IMR-90 (cell line): ENCODE measurements at regions not wholly inside any gene's neighbourhood (a gene's known extent, or its start where the extent isn't known, plus 50 kb on each side); places are given as distances from the start of the nearest gene placed in this dataset.

ENCODE experiments used
- ATAC-seq: fragments of 200-7000 bp; cut with Tn5 transposase; 2 replicates; pipeline ENCODE4 v1.9.1; 2020; ENCODE audit warnings: low read depth, mild to moderate bottlenecking, moderate library complexity
- BruUV-seq: library from RNA; stranded (reverse); fragments of 400-500 nt; replicated peaks from 2 replicates; lab custom pipeline; 2021; lab: Mats Ljungman, UMichigan
- CTCF ChIA-PET: fragments of 300-600 bp; formaldehyde crosslinking; extraction: SDS; loops from one replicate; lab custom pipeline; 2021; ENCODE audit warnings: antibody characterized with exemption; lab: Yijun Ruan, JAX
- POLR2A ChIA-PET: fragments of 300-600 bp; sonication (Branson Sonifier 250); formaldehyde crosslinking; loops from one replicate; lab custom pipeline; 2022; ENCODE audit warnings: antibody characterized with exemption; ENCODE audit not compliant: unreplicated experiment; lab: Charles Lee
- DNase-seq: peaks from one replicate; pipeline ENCODE4 v3.0.0; 2013
- H2AFZ ChIP-seq: replicated peaks from 2 replicates; pipeline ENCODE3; 2013; ENCODE audit warnings: low read length, mild to moderate bottlenecking; ENCODE audit not compliant: poor library complexity
- H2AK5ac ChIP-seq: 2 replicates; pipeline ENCODE4 v1.6.1; 2013; ENCODE audit warnings: low read depth, low read length, inconsistent platforms
- H2AK9ac ChIP-seq: replicated peaks from 2 replicates; pipeline ENCODE3; 2013; ENCODE audit warnings: mild to moderate bottlenecking, low read depth, low read length, moderate library complexity; ENCODE audit not compliant: poor library complexity
- H2BK120ac ChIP-seq: 2 replicates; pipeline ENCODE4 v1.6.1; 2013; ENCODE audit warnings: low read depth, low read length, inconsistent platforms
- H2BK15ac ChIP-seq: 3 replicates; pipeline ENCODE4 v1.6.1; 2013; ENCODE audit warnings: low read depth, low read length, inconsistent platforms
- H2BK20ac ChIP-seq: 2 replicates; pipeline ENCODE4 v1.6.1; 2013; ENCODE audit warnings: low read depth, mild to moderate bottlenecking, inconsistent platforms, low read length, moderate library complexity
- H2BK5ac ChIP-seq: 2 replicates; pipeline ENCODE4 v1.6.1; 2013; ENCODE audit warnings: mild to moderate bottlenecking, low read depth, low read length, inconsistent platforms; ENCODE audit not compliant: poor library complexity, severe bottlenecking
- H3K14ac ChIP-seq: replicated peaks from 2 replicates; pipeline ENCODE4 v1.6.1; 2013; ENCODE audit warnings: low read depth, low read length, inconsistent platforms
- H3K18ac ChIP-seq: 2 replicates; pipeline ENCODE4 v1.6.1; 2013; ENCODE audit warnings: low read depth, low read length, control low read depth
- H3K23ac ChIP-seq: 2 replicates; pipeline ENCODE4 v1.6.1; 2013; ENCODE audit warnings: low read depth, low read length, inconsistent platforms
- H3K27ac ChIP-seq: 2 replicates; pipeline ENCODE4 v1.5.1; 2013; ENCODE audit warnings: mild to moderate bottlenecking, control low read depth, low read length; ENCODE audit not compliant: insufficient read depth
- H3K27me3 ChIP-seq: 2 replicates; pipeline ENCODE4 v1.6.1; 2013; ENCODE audit warnings: low read length; ENCODE audit not compliant: control insufficient read depth, insufficient read depth
- H3K36me3 ChIP-seq: 2 replicates; pipeline ENCODE4 v1.6.1; 2013; ENCODE audit warnings: low read length, mixed read lengths; ENCODE audit not compliant: control insufficient read depth, insufficient read depth
- H3K4ac ChIP-seq: 2 replicates; pipeline ENCODE4 v1.6.1; 2013; ENCODE audit warnings: low read depth, low read length, inconsistent platforms
- H3K4me1 ChIP-seq: 2 replicates; pipeline ENCODE4 v1.6.1; 2013; ENCODE audit warnings: low read length, mixed read lengths; ENCODE audit not compliant: control insufficient read depth, insufficient read depth
- H3K4me2 ChIP-seq: 2 replicates; pipeline ENCODE4 v1.6.1; 2013; ENCODE audit warnings: low read depth, mild to moderate bottlenecking, control low read depth, low read length, moderate library complexity
- H3K4me3 ChIP-seq: 2 replicates; pipeline ENCODE4 v1.5.1; 2013; ENCODE audit warnings: low read depth, mild to moderate bottlenecking, control low read depth, low read length, moderate library complexity; ENCODE audit not compliant: insufficient read depth
- H3K56ac ChIP-seq: 2 replicates; pipeline ENCODE4 v1.6.1; 2013; ENCODE audit warnings: low read length, inconsistent platforms; ENCODE audit not compliant: insufficient read depth; ENCODE audit errors: extremely low read depth
- H3K79me1 ChIP-seq, 2 experiments: 2 replicates each; pipeline ENCODE4 v1.6.1; 2013; ENCODE audit warnings: low read length in 2 of 2, inconsistent platforms in 1 of 2, low read depth in 1 of 2
- H3K9ac ChIP-seq: 2 replicates; pipeline ENCODE4 v1.6.1; 2013; ENCODE audit warnings: low read depth, low read length, control low read depth
- H3K9me1 ChIP-seq: 2 replicates; pipeline ENCODE4 v1.6.1; 2013; ENCODE audit warnings: low read length, inconsistent platforms; ENCODE audit not compliant: insufficient read depth
- H3K9me3 ChIP-seq: 2 replicates; pipeline ENCODE4 v1.6.1; 2013; ENCODE audit warnings: low read length; ENCODE audit not compliant: control insufficient read depth, insufficient read depth
- H4K20me1 ChIP-seq: 2 replicates; pipeline ENCODE4 v1.6.1; 2013; ENCODE audit warnings: low read length, inconsistent platforms; ENCODE audit not compliant: insufficient read depth
- H4K5ac ChIP-seq: 2 replicates; pipeline ENCODE4 v1.6.1; 2013; ENCODE audit warnings: mild to moderate bottlenecking, low read depth, low read length, control low read depth
- H4K8ac ChIP-seq, 2 experiments: 2 replicates each; pipeline ENCODE4 v1.6.1; 2013; ENCODE audit warnings: low read depth in 2 of 2, low read length in 2 of 2, control low read depth in 1 of 2, inconsistent platforms in 1 of 2
- H4K91ac ChIP-seq: 2 replicates; pipeline ENCODE4 v1.6.1; 2013; ENCODE audit warnings: low read depth, low read length, inconsistent platforms; ENCODE audit not compliant: insufficient read depth
- BHLHE40 ChIP-seq: fragments of 150-350 bp; IDR thresholded peaks from 2 replicates; pipeline ENCODE4 v1.6.1; 2016; ENCODE audit warnings: mild to moderate bottlenecking, low read depth, low read length
- CEBPB ChIP-seq: IDR thresholded peaks from 2 replicates; pipeline ENCODE4 v1.6.1; 2012; ENCODE audit warnings: low read depth, low read length, improper control_type of control experiment
- CHD1 ChIP-seq: IDR thresholded peaks from 2 replicates; pipeline ENCODE4 v1.6.1; 2012; ENCODE audit warnings: low read depth, low read length, improper control_type of control experiment
- FOS ChIP-seq: fragments of 150-350 bp; IDR thresholded peaks from 2 replicates; pipeline ENCODE4 v1.6.1; 2016; ENCODE audit warnings: low read depth, low read length
- MAFK ChIP-seq: IDR thresholded peaks from 2 replicates; pipeline ENCODE4 v1.6.1; 2012; ENCODE audit warnings: low read depth, low read length, improper control_type of control experiment
- MAZ ChIP-seq: IDR thresholded peaks from 2 replicates; pipeline ENCODE4 v1.6.1; 2012; ENCODE audit warnings: low read depth, mild to moderate bottlenecking, low read length, improper control_type of control experiment, moderate library complexity, borderline replicate concordance
- MXI1 ChIP-seq: IDR thresholded peaks from 2 replicates; pipeline ENCODE4 v1.6.1; 2012; ENCODE audit warnings: low read depth, mild to moderate bottlenecking, low read length, moderate library complexity, borderline replicate concordance
- NFE2L2 ChIP-seq: fragments of 150-350 bp; IDR thresholded peaks from 2 replicates; pipeline ENCODE4 v1.6.1; 2016; ENCODE audit warnings: low read depth, mild to moderate bottlenecking, low read length
- POLR2A ChIP-seq: IDR thresholded peaks from 2 replicates; pipeline ENCODE4 v1.6.1; 2012; ENCODE audit warnings: mild to moderate bottlenecking, low read depth, low read length
- RAD21 ChIP-seq: IDR thresholded peaks from 2 replicates; pipeline ENCODE4 v1.6.1; 2012; ENCODE audit warnings: low read length, improper control_type of control experiment
- RCOR1 ChIP-seq: IDR thresholded peaks from 2 replicates; pipeline ENCODE4 v1.6.1; 2012; ENCODE audit warnings: mild to moderate bottlenecking, low read length, improper control_type of control experiment; ENCODE audit not compliant: insufficient replicate concordance
- RFX5 ChIP-seq: IDR thresholded peaks from 2 replicates; pipeline ENCODE4 v1.8.0; 2012; ENCODE audit warnings: low read depth, mild to moderate bottlenecking, low read length, moderate library complexity
- SMC3 ChIP-seq: fragments of 150-350 bp; IDR thresholded peaks from 2 replicates; pipeline ENCODE4 v1.6.1; 2016; ENCODE audit warnings: low read depth, mild to moderate bottlenecking, antibody characterized with exemption, low read length, moderate library complexity
- WGBS, 2 experiments: methylation state at CpG; one replicate each; pipeline versions ENCODE4 v1.1.5 to v1.1.7; 2013; ENCODE audit warnings: missing lambda C conversion rate in 2 of 2; ENCODE audit not compliant: insufficient read length in 1 of 2; ENCODE audit errors: extremely low coverage in 2 of 2; 5-methylcytosine and 5-hydroxymethylcytosine counted together
- dilution Hi-C: fragments of 300-500 bp; cut with HindIII; formaldehyde crosslinking; loops from one replicate; pipeline ENCODE4 v1.14.3; 2018; ENCODE audit warnings: low sequenced_read_pairs; ENCODE audit not compliant: unreplicated experiment
- in situ Hi-C: fragments of 300-500 bp; cut with MboI; formaldehyde crosslinking; loops from 3 replicates; pipeline ENCODE4 v1.14.3; 2019; ENCODE audit warnings: low sequenced_read_pairs, inconsistent platforms, mixed read lengths
- intact Hi-C: fragments of 100-400 bp; cut with micrococcal nuclease; formaldehyde crosslinking; loops from 2 replicates; pipeline ENCODE4 v1.10.0; 2022
- TF ChIP-seq, protein P1 (sequence below): conservative IDR thresholded peaks from 2 replicates; pipeline ENCODE4 v1.5.1; 2012; ENCODE audit warnings: mild to moderate bottlenecking, low read depth, low read length, improper control_type of control experiment
- TF ChIP-seq, protein P2 (sequence below): fragments of 150-350 bp; IDR thresholded peaks from 2 replicates; pipeline ENCODE4 v1.6.1; 2016; ENCODE audit warnings: low read depth, mild to moderate bottlenecking, low read length, moderate library complexity, borderline replicate concordance
- TF ChIP-seq, protein P3 (sequence below): fragments of 150-350 bp; IDR thresholded peaks from 2 replicates; pipeline ENCODE4 v1.6.1; 2017; ENCODE audit warnings: mild to moderate bottlenecking, antibody characterized with exemption, low read length, low read depth

DNA sequence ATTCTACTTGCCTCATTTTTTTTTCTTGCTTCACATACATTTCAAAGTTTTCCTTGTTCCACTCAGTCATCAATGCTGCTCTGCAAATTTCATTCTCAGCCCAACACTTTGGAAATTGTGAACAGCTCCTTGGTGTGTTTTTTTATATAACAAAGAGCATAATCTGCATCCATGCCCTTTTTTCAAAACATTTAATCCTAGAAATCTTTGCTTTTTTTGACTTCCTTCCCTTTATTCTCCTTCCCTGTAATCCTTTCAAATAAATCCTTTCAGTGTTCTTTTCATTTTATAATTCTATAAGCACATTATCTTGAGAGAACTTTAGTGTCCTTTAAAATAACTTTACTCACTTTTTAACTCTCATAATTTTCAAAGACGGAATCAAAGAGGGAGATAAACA is 1150.8 kb downstream of the SI start:
- no TSS peak for BruUV-seq
- H2BK15ac ChIP-seq, result no peak overlapping the region
- no peak overlapping the region for H2BK5ac ChIP-seq
- H2AK5ac ChIP-seq, result no peak overlapping the region
- ChIA-PET POLR2A (no interaction called here), CTCF (no interaction called here)
- H3K79me1 ChIP-seq, result no peaks in the 10 kb centered on the region
- H3K4me3 ChIP-seq, result no peak overlapping the region
- H3K56ac ChIP-seq, result no peak overlapping the region
- no peak overlapping the region for H3K14ac ChIP-seq
- H3K23ac ChIP-seq, result no peak overlapping the region
- peaks cover 8% of the 10 kb centered on the region for H3K9me3 ChIP-seq
- in situ Hi-C loops, result no loop called here
- no peak overlapping the region for H2BK20ac ChIP-seq
- no peak overlapping the region for H3K4me2 ChIP-seq
- H4K91ac ChIP-seq, result no peak overlapping the region
- WGBS, 2 experiments, result no CpG with 5 or more reads among the region's 1 CpG
- DNase-seq (no peak), ATAC-seq (no peak)
- no peak overlapping the region for H4K5ac ChIP-seq
- no peak overlapping the region for H2BK120ac ChIP-seq
- no peak overlapping the region for H3K9ac ChIP-seq
- H2AK9ac ChIP-seq, result no peak overlapping the region
- H3K9me1 ChIP-seq, result no peaks in the 10 kb centered on the region
- TF ChIP-seq RFX5, result no peak
- no peak for TF ChIP-seq CEBPB
- TF ChIP-seq, protein P1, sequence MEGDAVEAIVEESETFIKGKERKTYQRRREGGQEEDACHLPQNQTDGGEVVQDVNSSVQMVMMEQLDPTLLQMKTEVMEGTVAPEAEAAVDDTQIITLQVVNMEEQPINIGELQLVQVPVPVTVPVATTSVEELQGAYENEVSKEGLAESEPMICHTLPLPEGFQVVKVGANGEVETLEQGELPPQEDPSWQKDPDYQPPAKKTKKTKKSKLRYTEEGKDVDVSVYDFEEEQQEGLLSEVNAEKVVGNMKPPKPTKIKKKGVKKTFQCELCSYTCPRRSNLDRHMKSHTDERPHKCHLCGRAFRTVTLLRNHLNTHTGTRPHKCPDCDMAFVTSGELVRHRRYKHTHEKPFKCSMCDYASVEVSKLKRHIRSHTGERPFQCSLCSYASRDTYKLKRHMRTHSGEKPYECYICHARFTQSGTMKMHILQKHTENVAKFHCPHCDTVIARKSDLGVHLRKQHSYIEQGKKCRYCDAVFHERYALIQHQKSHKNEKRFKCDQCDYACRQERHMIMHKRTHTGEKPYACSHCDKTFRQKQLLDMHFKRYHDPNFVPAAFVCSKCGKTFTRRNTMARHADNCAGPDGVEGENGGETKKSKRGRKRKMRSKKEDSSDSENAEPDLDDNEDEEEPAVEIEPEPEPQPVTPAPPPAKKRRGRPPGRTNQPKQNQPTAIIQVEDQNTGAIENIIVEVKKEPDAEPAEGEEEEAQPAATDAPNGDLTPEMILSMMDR, result no peak
- no peak for TF ChIP-seq BHLHE40
- no peak for TF ChIP-seq POLR2A
- no peak for TF ChIP-seq MAFK
- no peak for TF ChIP-seq CHD1
- no peak for TF ChIP-seq NFE2L2
- TF ChIP-seq FOS, result no peak
- TF ChIP-seq RCOR1, result no peak
- TF ChIP-seq RAD21, result no peak
- TF ChIP-seq SMC3, result no peak
- TF ChIP-seq MXI1, result no peak
- TF ChIP-seq, protein P2, sequence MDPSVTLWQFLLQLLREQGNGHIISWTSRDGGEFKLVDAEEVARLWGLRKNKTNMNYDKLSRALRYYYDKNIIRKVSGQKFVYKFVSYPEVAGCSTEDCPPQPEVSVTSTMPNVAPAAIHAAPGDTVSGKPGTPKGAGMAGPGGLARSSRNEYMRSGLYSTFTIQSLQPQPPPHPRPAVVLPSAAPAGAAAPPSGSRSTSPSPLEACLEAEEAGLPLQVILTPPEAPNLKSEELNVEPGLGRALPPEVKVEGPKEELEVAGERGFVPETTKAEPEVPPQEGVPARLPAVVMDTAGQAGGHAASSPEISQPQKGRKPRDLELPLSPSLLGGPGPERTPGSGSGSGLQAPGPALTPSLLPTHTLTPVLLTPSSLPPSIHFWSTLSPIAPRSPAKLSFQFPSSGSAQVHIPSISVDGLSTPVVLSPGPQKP, result no peak
- TF ChIP-seq MAZ, result no peak
- TF ChIP-seq, protein P3, sequence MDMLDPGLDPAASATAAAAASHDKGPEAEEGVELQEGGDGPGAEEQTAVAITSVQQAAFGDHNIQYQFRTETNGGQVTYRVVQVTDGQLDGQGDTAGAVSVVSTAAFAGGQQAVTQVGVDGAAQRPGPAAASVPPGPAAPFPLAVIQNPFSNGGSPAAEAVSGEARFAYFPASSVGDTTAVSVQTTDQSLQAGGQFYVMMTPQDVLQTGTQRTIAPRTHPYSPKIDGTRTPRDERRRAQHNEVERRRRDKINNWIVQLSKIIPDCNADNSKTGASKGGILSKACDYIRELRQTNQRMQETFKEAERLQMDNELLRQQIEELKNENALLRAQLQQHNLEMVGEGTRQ, result no peak
- H3K4ac ChIP-seq, result no peak overlapping the region
- H3K27me3 ChIP-seq, result no peaks in the 10 kb centered on the region
- H4K20me1 ChIP-seq, result no peaks in the 10 kb centered on the region
- no peak overlapping the region for H3K18ac ChIP-seq
- dilution Hi-C loops, result no loop called here
- intact Hi-C loops, result no loop called here
- no peak overlapping the region for H4K8ac ChIP-seq
- H3K36me3 ChIP-seq, result no peaks in the 10 kb centered on the region
- no peak overlapping the region for H3K27ac ChIP-seq
- H2AFZ ChIP-seq, result no peak overlapping the region
- no peaks in the 10 kb centered on the region for H3K4me1 ChIP-seq
